GM19023 (cell line): ENCODE measurements at regions not wholly inside any gene's neighbourhood (a gene's known extent, or its start where the extent isn't known, plus 50 kb on each side); places are given as distances from the start of the nearest gene placed in this dataset.
"Not testable (repeated sequence)": the region's sequence is repeated elsewhere in the genome, so short reads cannot be mapped to it uniquely, and the experiment has no call there.

ENCODE experiments used
- ATAC-seq: cut with Tn5 transposase; IDR thresholded peaks from one replicate; pipeline ENCODE4 v1.9.1; 2021; ENCODE audit warnings: mild to moderate bottlenecking, moderate library complexity; ENCODE audit not compliant: unreplicated experiment

GRCh38 chr9:103611950-103612349, 482.2 kb upstream of the SMC2 start:
- not testable (repeated sequence) for ATAC-seq

DNA sequence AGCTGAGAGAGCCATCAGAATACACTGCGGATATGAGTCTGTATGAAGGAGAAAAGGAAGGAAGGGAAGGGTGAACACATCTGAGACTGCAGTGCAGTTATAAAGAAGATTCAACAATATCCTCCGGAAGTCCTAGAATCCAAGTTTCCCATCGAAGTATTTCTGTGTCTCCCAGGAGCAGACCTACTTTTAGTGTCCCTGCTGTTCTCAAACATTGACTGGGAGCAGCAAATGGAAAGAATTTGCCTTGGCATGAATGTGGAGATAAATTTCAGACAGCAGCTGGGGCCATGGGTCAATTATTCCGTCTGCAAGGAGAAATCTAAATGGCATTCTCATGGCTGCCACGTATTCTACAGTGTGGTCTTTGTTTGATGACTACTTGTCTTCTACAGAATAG, 478.1 kb upstream of the SMC2 start:
- no peak for ATAC-seq

- ATAC-seq: no peak
Measured at GRCh38 chr9:103617046-103617445, 477.1 kb upstream of the SMC2 start.

DNA sequence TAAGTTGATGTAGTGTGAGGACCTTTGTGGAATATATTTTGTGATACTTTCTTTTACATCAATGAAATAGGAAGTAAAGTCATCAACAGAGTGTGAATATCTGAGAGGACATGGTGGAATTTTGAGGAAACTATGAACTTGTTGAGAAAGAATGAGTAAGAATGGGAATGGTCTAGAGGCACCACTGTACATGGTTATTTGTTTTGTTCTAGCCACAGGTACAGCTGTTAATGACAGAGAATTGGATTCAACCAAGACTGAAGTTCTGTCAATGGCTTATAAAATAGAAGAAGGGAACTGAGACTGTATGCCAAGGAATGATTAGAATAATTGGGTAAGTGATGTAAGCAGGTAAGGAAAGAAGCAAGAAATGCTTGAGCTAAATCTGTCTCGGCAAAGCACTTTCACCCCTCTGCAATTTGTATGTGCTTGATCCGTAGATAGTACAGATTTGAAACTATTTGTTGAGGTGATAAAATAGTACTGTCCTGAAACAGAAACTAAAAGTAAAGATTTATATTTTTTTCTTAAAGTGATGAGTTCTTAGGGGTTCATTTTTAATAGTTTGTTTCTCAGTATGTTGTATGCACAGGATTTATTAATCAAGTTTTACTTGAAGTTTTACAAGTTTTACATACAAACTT, 468.8 kb upstream of the SMC2 start:
- ATAC-seq: no peak

DNA sequence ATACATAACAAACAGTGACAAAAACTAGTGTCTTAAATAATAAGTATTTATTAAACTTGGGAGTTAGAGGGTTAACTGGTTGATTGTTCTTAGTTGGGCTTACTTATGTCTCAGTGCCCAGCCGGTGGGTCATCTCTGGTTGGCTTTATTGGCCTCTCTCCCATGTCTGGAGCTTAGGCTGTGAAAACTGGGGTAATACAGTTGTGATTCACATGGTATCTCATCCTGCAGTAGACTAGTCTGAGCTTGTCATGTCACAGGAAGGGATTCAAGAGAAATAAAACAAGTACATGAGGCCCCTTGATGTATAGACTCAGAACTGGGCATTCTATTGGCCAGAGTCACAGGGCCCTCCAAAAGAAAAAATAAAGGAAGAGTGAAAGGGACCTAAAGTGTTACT, 466.4 kb upstream of the SMC2 start:
- ATAC-seq: no peak

DNA sequence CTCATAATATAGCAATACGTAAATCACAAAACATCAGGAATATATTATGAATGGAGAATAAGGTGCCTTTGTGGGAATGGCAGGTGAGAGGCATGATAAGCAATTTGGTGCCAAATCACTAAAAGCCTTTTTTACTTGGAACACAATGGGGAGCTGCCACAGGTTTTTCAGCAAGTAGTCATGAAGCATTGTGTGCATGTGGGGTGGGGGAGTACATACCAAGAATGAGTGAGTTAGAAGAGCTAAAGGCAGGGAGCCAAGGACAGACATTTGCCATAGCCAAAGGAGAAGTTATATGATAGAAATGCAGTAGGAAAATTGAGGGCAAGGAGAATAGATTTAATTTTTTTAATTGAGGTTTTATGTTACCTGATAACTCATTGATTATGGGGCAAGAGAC, 445.0 kb upstream of the SMC2 start:
- ATAC-seq: no peak

- no peak for ATAC-seq
Measured at GRCh38 chr9:103658156-103658555, 436.0 kb upstream of the SMC2 start.

- ATAC-seq: no peak
Measured at GRCh38 chr9:103660830-103661229, 433.3 kb upstream of the SMC2 start.

DNA sequence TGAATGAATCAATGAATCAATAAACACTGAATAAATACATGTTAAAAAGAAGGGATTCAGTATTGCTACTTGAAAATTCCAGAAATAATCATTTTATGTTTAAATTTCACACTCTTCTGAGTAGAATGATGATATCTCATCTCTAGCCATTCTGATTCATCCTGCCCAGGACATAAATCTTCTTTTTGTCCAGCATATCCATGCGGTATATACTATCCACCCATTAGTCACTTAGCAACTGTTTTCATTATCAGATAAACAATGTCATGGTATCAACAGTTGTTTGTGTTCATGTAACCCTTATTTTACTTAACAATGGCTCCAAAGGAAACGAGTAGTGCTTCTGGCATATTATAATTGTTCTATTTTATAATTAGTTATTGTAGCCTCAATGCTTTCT, 432.4 kb upstream of the SMC2 start:
- no peak for ATAC-seq

DNA sequence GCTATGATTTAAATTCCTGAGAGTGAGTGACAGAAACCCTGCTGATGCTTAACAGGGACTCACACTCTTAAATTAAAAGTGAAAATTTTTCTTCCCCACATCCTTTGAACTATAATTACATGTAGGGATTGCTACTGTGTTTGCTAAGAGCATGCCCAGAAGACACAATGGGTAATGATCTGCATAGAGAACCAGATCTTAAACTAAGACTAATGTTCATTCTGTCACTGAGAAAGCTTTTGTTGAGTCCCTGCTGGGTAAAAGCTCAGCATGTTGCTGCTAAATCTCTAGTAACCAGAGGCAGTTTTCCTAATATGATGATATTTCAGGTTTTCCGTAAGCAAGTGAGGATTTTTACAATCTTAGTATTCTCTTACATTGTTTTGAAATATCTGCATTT, 424.8 kb upstream of the SMC2 start:
- no peak for ATAC-seq

DNA sequence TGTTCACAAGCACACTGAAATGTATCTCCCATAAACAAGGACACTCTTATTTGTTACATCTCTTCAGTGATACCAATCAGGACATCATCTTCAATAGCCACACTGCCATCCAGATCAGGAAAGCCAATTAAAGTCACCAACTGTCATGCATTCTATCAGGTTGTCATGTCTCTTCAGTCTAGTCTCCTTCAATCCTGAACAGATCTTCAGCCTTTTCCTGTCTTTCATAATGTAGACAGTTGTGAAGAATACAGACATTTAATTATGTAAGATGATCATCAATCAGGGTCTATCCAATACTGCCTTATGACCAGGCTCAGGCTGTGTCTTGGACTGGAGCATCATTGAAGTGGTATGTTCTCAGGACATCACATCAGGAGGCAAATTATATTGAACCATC, 419.8 kb upstream of the SMC2 start:
- no peak for ATAC-seq

GRCh38 chr9:103680581-103680980, 413.5 kb upstream of the SMC2 start:
- no peak for ATAC-seq

DNA sequence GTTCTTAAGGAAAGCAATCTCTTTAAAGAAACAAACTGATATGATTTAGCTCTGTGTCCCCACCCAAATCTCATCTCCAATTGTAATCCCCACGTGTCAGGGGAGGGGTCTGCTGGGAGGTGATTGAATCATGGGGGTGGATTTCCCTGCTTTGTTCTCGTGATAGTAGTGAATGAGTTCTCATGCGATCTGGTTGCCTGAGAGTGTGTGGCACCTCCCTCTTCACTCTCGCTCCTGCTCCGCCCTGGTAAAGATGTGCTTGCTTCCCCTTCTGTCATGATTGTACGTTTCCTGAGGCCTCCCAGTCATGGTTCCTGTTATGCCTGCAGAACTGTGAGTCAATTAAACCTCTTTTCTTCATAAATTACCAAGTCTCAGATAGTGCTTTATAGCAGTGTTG, 412.7 kb upstream of the SMC2 start:
- no peak for ATAC-seq

DNA sequence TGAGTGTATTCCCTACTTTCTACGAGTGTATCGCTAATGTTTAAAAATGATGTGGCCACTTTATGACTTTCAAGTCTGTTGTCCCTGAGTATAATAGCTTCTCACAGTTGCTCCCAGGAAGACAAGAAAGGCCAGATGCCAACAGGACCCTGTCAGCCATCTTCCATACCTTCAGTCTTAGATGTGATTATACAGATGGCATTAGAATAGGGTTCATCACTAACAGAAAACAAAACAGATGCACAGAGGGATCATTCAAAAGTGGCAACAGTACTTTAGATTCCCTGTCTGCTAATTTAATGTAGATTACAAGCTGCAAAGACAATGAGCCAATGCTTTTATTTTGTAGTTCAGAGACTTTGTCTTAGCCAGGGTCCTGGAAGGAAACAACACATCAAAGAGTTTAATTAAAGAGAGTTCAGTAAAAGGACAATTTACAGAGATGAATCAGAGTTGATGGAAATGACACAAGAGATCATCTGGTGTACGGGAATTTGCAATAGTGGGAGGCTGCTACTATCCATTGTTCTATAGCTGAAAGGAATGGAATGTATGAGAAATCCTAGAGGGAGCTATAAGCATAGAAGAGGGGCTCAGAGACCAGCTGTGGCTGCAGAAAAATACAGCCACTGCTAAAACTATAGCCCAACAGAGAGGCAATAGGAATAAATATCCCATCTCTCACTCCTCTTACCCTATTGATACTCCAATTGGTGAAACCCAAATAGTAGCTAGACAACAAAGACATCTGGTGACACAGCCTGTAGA, 393.7 kb upstream of the SMC2 start:
- ATAC-seq: no peak

DNA sequence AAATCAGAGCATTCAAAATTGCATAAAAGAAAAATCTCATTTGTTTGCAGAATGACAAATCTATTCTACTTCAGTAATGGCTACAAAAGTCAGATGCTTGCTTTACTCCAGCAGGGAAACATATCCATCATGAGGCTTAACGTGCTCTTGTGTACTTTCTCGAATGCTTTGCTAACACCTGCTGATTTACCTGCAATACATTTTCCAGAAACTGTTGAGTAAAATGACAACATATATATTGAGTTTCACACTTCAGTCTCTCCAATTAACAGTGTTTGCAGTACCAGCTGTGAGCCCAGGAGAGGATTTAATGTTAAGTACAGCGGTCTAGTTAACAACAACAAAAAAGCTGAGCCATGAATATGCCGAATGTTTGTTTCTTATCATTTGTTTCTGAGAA, 391.5 kb upstream of the SMC2 start:
- ATAC-seq: no peak

GRCh38 chr9:103707181-103707580, 386.9 kb upstream of the SMC2 start:
- ATAC-seq: no peak

DNA sequence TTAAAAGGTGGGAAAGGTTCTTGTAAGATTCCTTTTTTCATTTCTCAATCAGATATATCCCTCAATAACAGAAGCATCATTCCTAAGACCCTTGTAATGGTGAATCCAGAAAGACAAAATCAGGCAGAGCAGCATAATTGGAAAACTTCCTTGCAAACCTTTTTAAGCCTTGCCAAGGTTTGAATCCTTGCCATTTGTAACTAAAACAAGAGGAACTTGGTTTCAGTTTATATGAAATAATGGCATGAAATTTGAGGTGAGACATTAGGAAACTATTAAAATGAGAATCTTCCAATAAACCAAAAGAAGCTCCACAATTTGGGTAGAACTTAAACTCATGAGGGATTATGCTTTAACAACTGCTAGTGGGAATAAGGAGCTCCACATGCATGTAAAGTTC, 384.7 kb upstream of the SMC2 start:
- no peak for ATAC-seq

GRCh38 chr9:103713631-103714030, 380.5 kb upstream of the SMC2 start:
- ATAC-seq: no peak

GRCh38 chr9:103714992-103715391, 379.1 kb upstream of the SMC2 start:
- no peak for ATAC-seq

DNA sequence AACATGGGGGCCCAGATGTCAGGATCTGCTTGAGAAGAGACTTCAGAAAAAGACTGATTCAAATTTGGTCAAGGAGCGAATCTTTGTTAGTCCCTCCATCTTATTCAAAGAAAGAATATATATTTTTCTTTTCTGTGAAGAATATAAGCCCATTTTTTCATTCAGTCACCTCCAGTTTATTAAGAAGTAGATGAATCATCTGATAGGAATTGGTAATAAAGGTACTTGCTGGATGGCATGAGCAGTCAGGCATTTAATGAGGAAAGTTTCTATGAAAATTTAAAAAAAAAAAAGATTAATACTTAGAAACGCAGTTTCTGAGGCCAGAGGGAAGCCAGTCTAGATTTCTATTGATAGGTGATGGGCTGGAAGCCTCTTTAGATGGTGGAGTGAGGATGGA, 373.1 kb upstream of the SMC2 start:
- ATAC-seq: no peak

DNA sequence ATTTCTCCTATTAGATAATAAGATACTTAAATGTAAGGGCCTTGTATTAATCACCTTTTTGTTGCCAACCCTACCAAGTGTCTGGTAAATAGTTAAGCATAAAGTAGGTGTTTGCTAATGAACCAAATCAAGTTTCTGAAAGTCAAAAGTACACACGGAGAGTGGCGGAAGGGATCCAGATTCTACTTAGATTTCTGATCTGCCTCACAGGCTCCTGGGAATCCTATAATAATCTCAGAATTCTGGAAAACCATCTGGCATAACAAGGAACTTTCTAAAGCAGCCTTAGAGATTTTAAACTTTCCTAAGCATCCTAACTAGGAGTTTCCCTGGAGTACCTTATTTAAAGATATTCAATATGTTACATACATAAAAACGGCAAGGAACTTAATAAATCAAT, 363.2 kb upstream of the SMC2 start:
- ATAC-seq: no peak

GRCh38 chr9:103731541-103731940, 362.6 kb upstream of the SMC2 start:
- ATAC-seq: no peak

DNA sequence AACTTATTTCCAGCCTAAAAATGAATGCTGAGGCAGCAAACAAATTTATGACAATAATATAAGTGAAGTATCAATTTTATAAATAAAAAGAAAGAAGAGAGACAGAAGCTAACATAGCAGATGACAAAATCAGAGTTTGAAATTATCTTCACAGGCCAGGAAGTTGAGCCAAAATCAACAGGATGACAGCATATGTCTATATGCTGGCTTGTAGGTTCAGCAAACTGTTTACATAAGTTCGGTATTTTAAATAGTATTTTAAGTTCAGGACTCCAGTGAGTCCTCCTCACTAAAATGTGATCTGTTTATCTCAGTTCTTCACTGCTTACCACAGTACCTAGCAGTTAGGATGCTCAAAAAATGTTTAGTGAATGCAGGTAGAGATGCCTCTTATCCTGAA, 359.6 kb upstream of the SMC2 start:
- ATAC-seq: no peak
